ENCODE measurements at regions not wholly inside any gene's neighbourhood (a gene's known extent, or its start where the extent isn't known, plus 50 kb on each side); places are given as distances from the start of the nearest gene placed in this dataset.

GRCh38 chr4:128463006-128463405, 175.4 kb upstream of the PGRMC2 start:
- no peak overlapping the region for H3K27ac ChIP-seq (ENCODE audit: control insufficient read depth, insufficient read depth, low read length)

GRCh38 chr4:128462103-128462783, 174.6 kb upstream of the PGRMC2 start:
- Histone ChIP-seq H3K4me2 (ENCODE audit: control insufficient read depth, extremely low read depth, insufficient read depth, low read depth, low read length) (no peak overlapping the region), H3K9me3 (ENCODE audit: control insufficient read depth, low read depth, low read length) (no peaks in the 10 kb centered on the region), H4K20me1 (ENCODE audit: control insufficient read depth, extremely low read depth, insufficient read depth, low read length) (no peaks in the 10 kb centered on the region), H3K9ac (ENCODE audit: control insufficient read depth, extremely low read depth, insufficient read depth, low read length) (no peak overlapping the region), H3K36me3 (ENCODE audit: control insufficient read depth in 2 of 2, extremely low read depth in 1 of 2, insufficient read depth in 2 of 2, low read length in 2 of 2) (peaks cover 0 to 1% of the 10 kb centered on the region in 2 experiments), H3K9me1 (ENCODE audit: control insufficient read depth, extremely low read depth, insufficient read depth, low read length) (no peaks in the 10 kb centered on the region), H3K4me1 (ENCODE audit: control insufficient read depth, extremely low read depth, insufficient read depth, low read length) (no peaks in the 10 kb centered on the region), H3K27me3 (ENCODE audit: control insufficient read depth, extremely low read depth, insufficient read depth, low read length) (no peaks in the 10 kb centered on the region), H3K4me3 (ENCODE audit: control insufficient read depth in 2 of 3, extremely low read depth in 1 of 3, insufficient read depth in 2 of 3, low read depth in 1 of 3, low read length in 3 of 3) (no peak overlapping the region), H3K79me2 (ENCODE audit: control insufficient read depth, insufficient read depth, low read length) (peaks cover 2% of the 10 kb centered on the region), H2AFZ (ENCODE audit: control insufficient read depth, low read length) (no peak overlapping the region), H3K27ac (ENCODE audit: control insufficient read depth, insufficient read depth, low read length) (no peak overlapping the region)
- FAIRE-seq (no peak), DNase-seq (ENCODE audit: low read depth, low spot score) (no peak)
- dilution Hi-C loops (cut with MboI; ENCODE audit: extremely low pct_ligation_motif_present, low sequenced_read_pairs): no loop called here
- no peak for TF ChIP-seq CTCF (optimal IDR thresholded peaks at IDR 0.05 in 1 of 3, IDR thresholded peaks at IDR 0.05 in 1 of 3, conservative IDR thresholded peaks at IDR 0.05 in 1 of 3; ENCODE audit: extremely low read depth in 1 of 3, insufficient read depth in 2 of 3, low read length in 3 of 3)
- no peak for TF ChIP-seq EZH2 (IDR thresholded peaks at IDR 0.05; ENCODE audit: low read length)

More at GRCh38 chr4:128463006-128463405, 175.4 kb upstream of the PGRMC2 start:
- Histone ChIP-seq H3K4me1 (ENCODE audit: control insufficient read depth, extremely low read depth, insufficient read depth, low read length) (no peaks in the 10 kb centered on the region), H3K9me3 (ENCODE audit: control insufficient read depth, low read depth, low read length) (no peaks in the 10 kb centered on the region), H3K79me2 (ENCODE audit: control insufficient read depth, insufficient read depth, low read length) (no peaks in the 10 kb centered on the region), H3K27me3 (ENCODE audit: control insufficient read depth, extremely low read depth, insufficient read depth, low read length) (no peaks in the 10 kb centered on the region), H3K9me1 (ENCODE audit: control insufficient read depth, extremely low read depth, insufficient read depth, low read length) (no peaks in the 10 kb centered on the region), H3K4me2 (ENCODE audit: control insufficient read depth, extremely low read depth, insufficient read depth, low read depth, low read length) (no peak overlapping the region), H4K20me1 (ENCODE audit: control insufficient read depth, extremely low read depth, insufficient read depth, low read length) (no peaks in the 10 kb centered on the region), H3K4me3 (ENCODE audit: control insufficient read depth in 2 of 3, extremely low read depth in 1 of 3, insufficient read depth in 2 of 3, low read depth in 1 of 3, low read length in 3 of 3) (no peak overlapping the region), H3K9ac (ENCODE audit: control insufficient read depth, extremely low read depth, insufficient read depth, low read length) (no peak overlapping the region), H3K36me3 (ENCODE audit: control insufficient read depth in 2 of 2, extremely low read depth in 1 of 2, insufficient read depth in 2 of 2, low read length in 2 of 2) (peaks cover 0 to 1% of the 10 kb centered on the region in 2 experiments), H2AFZ (ENCODE audit: control insufficient read depth, low read length) (no peak overlapping the region)
- TF ChIP-seq CTCF (optimal IDR thresholded peaks at IDR 0.05 in 1 of 3, IDR thresholded peaks at IDR 0.05 in 1 of 3, conservative IDR thresholded peaks at IDR 0.05 in 1 of 3; ENCODE audit: extremely low read depth in 1 of 3, insufficient read depth in 2 of 3, low read length in 3 of 3): no peak
- TF ChIP-seq EZH2 (IDR thresholded peaks at IDR 0.05; ENCODE audit: low read length): no peak
- dilution Hi-C loops (cut with MboI; ENCODE audit: extremely low pct_ligation_motif_present, low sequenced_read_pairs): no loop called here
- DNase-seq (ENCODE audit: low read depth, low spot score) (no peak), FAIRE-seq (no peak)

Data from keratinocyte (primary cell).